ENCODE measurements at regions not wholly inside any gene's neighbourhood (a gene's known extent, or its start where the extent isn't known, plus 50 kb on each side); places are given as distances from the start of the nearest gene placed in this dataset.

GRCh38 chr7:15780271-15780670, 93.8 kb upstream of the MEOX2 start:
- peak; percentile 72 for DNase-seq (ENCODE audit: low read depth)

- no peak for DNase-seq (ENCODE audit: low read depth)
Observed at GRCh38 chr7:15778191-15778590, 91.7 kb upstream of the MEOX2 start.

- DNase-seq (ENCODE audit: low read depth), result no peak
Observed at GRCh38 chr7:15765753-15766152, 79.3 kb upstream of the MEOX2 start.

GRCh38 chr7:15764851-15765382, 78.4 kb upstream of the MEOX2 start:
- DNase-seq (ENCODE audit: low read depth), result no peak

- DNase-seq (ENCODE audit: low read depth), result no peak
Observed at GRCh38 chr7:15764010-15764409, 77.5 kb upstream of the MEOX2 start.

- peak; percentile 5 for DNase-seq (ENCODE audit: low read depth)
Observed at GRCh38 chr7:15757041-15758000, 70.8 kb upstream of the MEOX2 start.

- no peak for DNase-seq (ENCODE audit: low read depth)
Observed at GRCh38 chr7:15755061-15755460, 68.6 kb upstream of the MEOX2 start.

- no peak for DNase-seq (ENCODE audit: low read depth)
Observed at GRCh38 chr7:15753887-15754579, 67.5 kb upstream of the MEOX2 start.

- no peak for DNase-seq (ENCODE audit: low read depth)
Observed at GRCh38 chr7:15752377-15752776, 65.9 kb upstream of the MEOX2 start.

GRCh38 chr7:15751191-15751701, 64.8 kb upstream of the MEOX2 start:
- no peak for DNase-seq (ENCODE audit: low read depth)

- no peak for DNase-seq (ENCODE audit: low read depth)
Observed at GRCh38 chr7:15750727-15751126, 64.2 kb upstream of the MEOX2 start.

GRCh38 chr7:15749631-15750030, 63.1 kb upstream of the MEOX2 start:
- DNase-seq (ENCODE audit: low read depth), result no peak

GRCh38 chr7:15747712-15748111, 61.2 kb upstream of the MEOX2 start:
- no peak for DNase-seq (ENCODE audit: low read depth)

GRCh38 chr7:15747301-15747700, 60.8 kb upstream of the MEOX2 start:
- no peak for DNase-seq (ENCODE audit: low read depth)

GRCh38 chr7:15743926-15744480, 57.5 kb upstream of the MEOX2 start:
- DNase-seq (ENCODE audit: low read depth), result no peak

GRCh38 chr7:15737601-15738000, 51.1 kb upstream of the MEOX2 start:
- DNase-seq (ENCODE audit: low read depth), result no peak
